Muscle of leg (tissue), 3 donors: ENCODE measurements at regions not wholly inside any gene's neighbourhood (a gene's known extent, or its start where the extent isn't known, plus 50 kb on each side); places are given as distances from the start of the nearest gene placed in this dataset.
A peak's percentile ranks its signal among the peaks of the same experiment; 100 is the strongest.

Source experiments
- DNase-seq: peaks from one replicate; pipeline ENCODE4 v3.0.0; 2013
- H3K27ac ChIP-seq: one replicate; pipeline ENCODE4 v1.5.1; 2013; ENCODE audit warnings: mild to moderate bottlenecking, low read length, control low read depth
- H3K27me3 ChIP-seq: one replicate; pipeline ENCODE4 v1.6.1; 2013; ENCODE audit warnings: low read length; ENCODE audit not compliant: control insufficient read depth, insufficient read depth
- H3K36me3 ChIP-seq: one replicate; pipeline ENCODE4 v1.6.1; 2013; ENCODE audit warnings: low read length; ENCODE audit not compliant: control insufficient read depth, insufficient read depth
- H3K4me1 ChIP-seq: one replicate; pipeline ENCODE4 v1.6.1; 2013; ENCODE audit warnings: low read length; ENCODE audit not compliant: control insufficient read depth, insufficient read depth
- H3K4me3 ChIP-seq: one replicate; pipeline ENCODE4 v1.5.1; 2013; ENCODE audit warnings: low read length, control low read depth
- H3K9me3 ChIP-seq: replicated peaks from 2 replicates; pipeline ENCODE4 v1.6.1; 2013; ENCODE audit warnings: low read depth, low read length; ENCODE audit not compliant: control insufficient read depth
- WGBS: methylation state at CpG from one replicate; pipeline ENCODE4 v1.1.5; 2013; ENCODE audit warnings: missing lambda C conversion rate; ENCODE audit not compliant: insufficient coverage; 5-methylcytosine and 5-hydroxymethylcytosine counted together

- no peaks in the 10 kb centered on the region for H3K27me3 ChIP-seq
- 25% methylated on average over 4 of the region's 10 CpGs for WGBS
- H3K36me3 ChIP-seq, result no peaks in the 10 kb centered on the region
- no peak for DNase-seq
- no peak overlapping the region for H3K4me3 ChIP-seq
- H3K27ac ChIP-seq, result no peak overlapping the region
- no peaks in the 10 kb centered on the region for H3K4me1 ChIP-seq
- no peaks in the 10 kb centered on the region for H3K9me3 ChIP-seq
Measured at GRCh38 chr12:24551163-24551786, 397.6 kb downstream of the BCAT1 start.

DNA sequence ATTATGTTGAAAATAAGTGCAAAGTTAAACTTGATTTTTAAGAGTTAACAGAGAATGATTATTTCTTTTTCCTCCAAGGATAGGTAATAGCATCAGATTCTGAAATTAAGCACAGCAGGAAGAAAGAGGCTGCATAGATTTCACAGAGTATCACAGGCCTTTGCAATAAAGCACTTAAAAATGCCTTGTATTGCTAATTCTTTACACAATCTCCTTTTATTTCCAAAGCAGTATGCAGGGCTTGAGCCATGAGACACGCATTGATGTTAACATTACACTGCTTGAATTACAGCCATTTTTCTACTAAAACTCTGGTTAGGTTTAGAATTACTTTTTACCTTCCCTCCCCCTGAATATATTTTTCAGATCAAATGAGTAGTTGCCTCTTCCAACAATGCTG lies 398.3 kb downstream of the BCAT1 start:
- no peaks in the 10 kb centered on the region for H3K9me3 ChIP-seq
- WGBS, result 50% methylated on average over 1 of the region's 1 CpG
- no peak overlapping the region for H3K27ac ChIP-seq
- no peaks in the 10 kb centered on the region for H3K4me1 ChIP-seq
- no peaks in the 10 kb centered on the region for H3K27me3 ChIP-seq
- DNase-seq, result no peak
- H3K36me3 ChIP-seq, result no peaks in the 10 kb centered on the region
- H3K4me3 ChIP-seq, result no peak overlapping the region

- Histone ChIP-seq H3K9me3 (no peaks in the 10 kb centered on the region), H3K27ac (no peak overlapping the region), H3K27me3 (no peaks in the 10 kb centered on the region), H3K4me3 (no peak overlapping the region), H3K4me1 (no peaks in the 10 kb centered on the region), H3K36me3 (no peaks in the 10 kb centered on the region)
- WGBS, result no CpG with 5 or more reads among the region's 2 CpGs
- no peak for DNase-seq
Measured at GRCh38 chr12:24546661-24547060, 402.2 kb downstream of the BCAT1 start.

- no peaks in the 10 kb centered on the region for H3K9me3 ChIP-seq
- whole genome bisulfite sequencing, result 86% methylated on average over 1 of the region's 2 CpGs
- no peak for DNase-seq
- no peak overlapping the region for H3K27ac ChIP-seq
- no peaks in the 10 kb centered on the region for H3K27me3 ChIP-seq
- H3K4me3 ChIP-seq, result no peak overlapping the region
- H3K4me1 ChIP-seq, result no peaks in the 10 kb centered on the region
- no peaks in the 10 kb centered on the region for H3K36me3 ChIP-seq
Measured at GRCh38 chr12:24546084-24546483, 402.8 kb downstream of the BCAT1 start.

DNA sequence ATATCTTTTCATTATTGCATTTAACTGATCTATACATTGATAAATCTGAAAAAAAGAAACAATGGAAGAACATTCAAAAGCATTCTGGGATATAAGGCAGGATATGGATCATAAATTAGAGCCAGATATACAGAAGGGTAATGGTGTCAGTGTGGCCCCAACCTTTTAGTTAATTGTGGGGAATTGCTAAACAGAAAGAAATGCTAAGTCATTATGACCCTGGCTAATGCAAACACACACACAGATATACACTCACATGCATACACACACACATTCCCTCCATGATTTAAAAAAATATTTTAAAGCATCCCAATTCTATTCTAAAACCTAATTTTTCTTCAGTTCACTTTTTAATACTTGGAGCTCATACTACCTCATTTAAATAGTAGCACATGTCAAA lies 404.5 kb downstream of the BCAT1 start:
- Histone ChIP-seq H3K4me3 (no peak overlapping the region), H3K9me3 (no peaks in the 10 kb centered on the region), H3K4me1 (no peaks in the 10 kb centered on the region), H3K27me3 (no peaks in the 10 kb centered on the region), H3K36me3 (no peaks in the 10 kb centered on the region), H3K27ac (no peak overlapping the region)
- no peak for DNase-seq

- WGBS, result no CpG with 5 or more reads among the region's 5 CpGs
- no peak for DNase-seq
- Histone ChIP-seq H3K36me3 (no peaks in the 10 kb centered on the region), H3K4me1 (no peaks in the 10 kb centered on the region), H3K27me3 (no peaks in the 10 kb centered on the region), H3K27ac (no peak overlapping the region), H3K9me3 (no peaks in the 10 kb centered on the region), H3K4me3 (no peak overlapping the region)
Measured at GRCh38 chr12:24541193-24541871, 407.6 kb downstream of the BCAT1 start.

DNA sequence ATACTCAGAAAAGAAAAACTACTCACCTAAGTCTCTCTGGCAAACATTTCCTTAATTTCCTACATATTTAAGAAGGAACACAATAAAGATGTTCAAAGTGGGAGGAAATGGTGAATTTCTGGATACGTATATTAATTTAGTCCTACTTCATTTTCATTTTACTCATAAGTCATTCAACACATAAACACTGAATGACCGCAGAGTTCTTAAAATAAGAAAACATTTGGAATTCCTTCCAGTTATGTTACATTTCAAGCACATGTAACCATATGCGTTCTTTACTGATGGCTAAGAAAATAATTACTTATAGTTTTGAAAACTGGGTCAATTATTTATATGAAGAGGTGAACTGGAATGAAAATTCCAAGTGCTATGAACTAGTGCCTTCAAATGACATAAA lies 409.3 kb downstream of the BCAT1 start:
- no peak overlapping the region for H3K27ac ChIP-seq
- WGBS, result no CpG with 5 or more reads among the region's 3 CpGs
- H3K27me3 ChIP-seq, result no peaks in the 10 kb centered on the region
- no peak for DNase-seq
- no peak overlapping the region for H3K4me3 ChIP-seq
- H3K4me1 ChIP-seq, result no peaks in the 10 kb centered on the region
- no peaks in the 10 kb centered on the region for H3K36me3 ChIP-seq
- H3K9me3 ChIP-seq, result no peaks in the 10 kb centered on the region

DNA sequence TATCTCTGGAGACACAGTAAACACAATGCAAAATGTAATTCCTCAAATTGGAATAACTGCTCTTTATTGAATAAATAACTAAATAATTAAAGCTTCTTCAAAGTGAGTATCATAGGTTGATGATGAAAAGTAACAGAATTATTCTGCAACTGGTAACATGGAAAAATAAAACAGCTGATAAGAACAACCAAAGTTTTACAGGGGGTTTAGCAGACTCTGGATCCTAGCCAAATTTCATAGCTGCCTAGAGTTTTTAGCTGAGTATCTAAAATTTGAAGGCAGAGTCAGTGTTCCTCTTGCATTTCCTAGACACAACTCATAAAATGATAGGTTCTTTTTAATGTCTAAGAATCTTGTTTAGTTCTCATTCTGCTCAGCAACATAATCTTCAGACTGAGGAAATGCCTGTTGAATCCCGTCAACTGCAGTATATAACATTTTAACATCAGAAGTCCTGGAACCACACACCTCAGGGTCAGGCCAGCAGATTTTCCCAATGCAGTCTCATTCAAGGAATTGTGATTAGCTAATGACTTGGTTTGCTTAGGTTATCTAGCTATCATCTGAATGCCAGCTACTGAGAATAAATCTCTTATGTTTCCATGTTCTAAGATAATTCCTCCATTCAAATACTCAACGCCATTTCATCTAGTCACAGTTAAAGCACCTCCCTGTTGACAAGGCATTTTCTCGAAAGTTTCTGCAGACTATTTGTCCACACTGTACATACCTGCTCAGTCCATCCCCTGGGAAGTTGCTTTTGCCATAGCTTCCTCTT lies 411.6 kb downstream of the BCAT1 start:
- no peaks in the 10 kb centered on the region for H3K9me3 ChIP-seq
- H3K4me1 ChIP-seq, result no peaks in the 10 kb centered on the region
- no peak overlapping the region for H3K27ac ChIP-seq
- no peaks in the 10 kb centered on the region for H3K36me3 ChIP-seq
- DNase-seq, result peak; percentile 28
- whole genome bisulfite sequencing, result 78% methylated on average over 2 of the region's 3 CpGs
- H3K4me3 ChIP-seq, result no peak overlapping the region
- no peaks in the 10 kb centered on the region for H3K27me3 ChIP-seq

DNA sequence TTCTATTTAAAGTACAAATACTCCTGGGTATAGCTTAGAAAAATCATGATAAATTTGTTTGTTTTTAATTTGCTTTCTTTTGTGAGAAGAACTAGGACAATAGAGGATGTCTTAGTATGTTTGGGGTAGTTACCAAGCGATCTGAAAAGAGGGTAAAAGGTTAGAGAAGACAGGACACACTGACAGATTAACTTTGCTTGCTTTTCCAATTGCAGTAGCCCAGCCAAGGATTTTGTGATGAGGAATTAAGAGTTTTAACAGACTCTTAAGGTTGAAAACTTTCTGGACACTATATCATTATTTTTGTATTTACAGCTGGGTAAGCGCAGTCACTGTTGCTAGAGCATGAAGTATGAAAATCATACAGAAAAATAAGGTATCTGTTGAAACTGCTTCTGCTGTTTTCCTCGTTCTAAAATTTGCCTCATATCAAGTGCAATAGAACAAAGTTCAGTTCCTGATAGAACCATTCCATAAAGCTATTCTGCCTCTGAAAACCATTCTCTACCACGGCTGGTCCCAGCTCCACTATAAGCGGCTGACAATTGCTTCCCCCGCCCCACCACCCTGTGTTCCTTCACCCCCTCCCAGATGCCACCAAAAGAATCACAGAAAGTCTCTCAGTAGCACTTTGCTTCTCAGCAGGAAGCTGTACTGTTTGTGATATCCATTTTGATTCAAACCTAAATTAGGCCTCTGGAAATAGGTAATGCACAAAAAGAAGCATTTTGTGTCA lies 413.4 kb downstream of the BCAT1 start:
- Histone ChIP-seq H3K27me3 (no peaks in the 10 kb centered on the region), H3K4me1 (no peaks in the 10 kb centered on the region), H3K4me3 (no peak overlapping the region), H3K9me3 (no peaks in the 10 kb centered on the region), H3K27ac (peak overlapping the region; percentile 52), H3K36me3 (no peaks in the 10 kb centered on the region)
- 38% methylated on average over 5 of the region's 6 CpGs for WGBS
- peak; percentile 54 for DNase-seq

GRCh38 chr12:24534622-24535021 lies 414.3 kb downstream of the BCAT1 start:
- Histone ChIP-seq H3K9me3 (no peaks in the 10 kb centered on the region), H3K27me3 (no peaks in the 10 kb centered on the region), H3K4me1 (no peaks in the 10 kb centered on the region), H3K27ac (no peak overlapping the region), H3K36me3 (no peaks in the 10 kb centered on the region), H3K4me3 (no peak overlapping the region)
- DNase-seq, result peak; percentile 65
- 40% methylated on average over 3 of the region's 4 CpGs for WGBS
